OCI-LY1 (cell line): ENCODE measurements at regions not wholly inside any gene's neighbourhood (a gene's known extent, or its start where the extent isn't known, plus 50 kb on each side); places are given as distances from the start of the nearest gene placed in this dataset.

Experiments used
- EZH2 ChIP-seq: fragments of 200-600 bp; sonication (generic), shearing (Covaris generic); IDR thresholded peaks from 2 replicates; pipeline ENCODE4 v1.8.0; 2017; ENCODE audit warnings: borderline replicate concordance, mixed run types, mild to moderate bottlenecking, antibody characterized with exemption, low read length, moderate library complexity, mixed read lengths
- TF ChIP-seq, protein P1 (sequence below): fragments of 200-600 bp; sonication (generic), shearing (Covaris generic); IDR thresholded peaks from 2 replicates; pipeline ENCODE4 v1.5.1; 2017; ENCODE audit warnings: mild to moderate bottlenecking, antibody characterized with exemption, low read length, moderate library complexity, mixed read lengths

GRCh38 chr1:218547957-218548730 lies 203.0 kb downstream of the TGFB2 start:
- TF ChIP-seq EZH2: no peak
- TF ChIP-seq, protein P1, sequence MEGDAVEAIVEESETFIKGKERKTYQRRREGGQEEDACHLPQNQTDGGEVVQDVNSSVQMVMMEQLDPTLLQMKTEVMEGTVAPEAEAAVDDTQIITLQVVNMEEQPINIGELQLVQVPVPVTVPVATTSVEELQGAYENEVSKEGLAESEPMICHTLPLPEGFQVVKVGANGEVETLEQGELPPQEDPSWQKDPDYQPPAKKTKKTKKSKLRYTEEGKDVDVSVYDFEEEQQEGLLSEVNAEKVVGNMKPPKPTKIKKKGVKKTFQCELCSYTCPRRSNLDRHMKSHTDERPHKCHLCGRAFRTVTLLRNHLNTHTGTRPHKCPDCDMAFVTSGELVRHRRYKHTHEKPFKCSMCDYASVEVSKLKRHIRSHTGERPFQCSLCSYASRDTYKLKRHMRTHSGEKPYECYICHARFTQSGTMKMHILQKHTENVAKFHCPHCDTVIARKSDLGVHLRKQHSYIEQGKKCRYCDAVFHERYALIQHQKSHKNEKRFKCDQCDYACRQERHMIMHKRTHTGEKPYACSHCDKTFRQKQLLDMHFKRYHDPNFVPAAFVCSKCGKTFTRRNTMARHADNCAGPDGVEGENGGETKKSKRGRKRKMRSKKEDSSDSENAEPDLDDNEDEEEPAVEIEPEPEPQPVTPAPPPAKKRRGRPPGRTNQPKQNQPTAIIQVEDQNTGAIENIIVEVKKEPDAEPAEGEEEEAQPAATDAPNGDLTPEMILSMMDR: no peak
